SKM-1 (cell line): ENCODE measurements at regions not wholly inside any gene's neighbourhood (a gene's known extent, or its start where the extent isn't known, plus 50 kb on each side); places are given as distances from the start of the nearest gene placed in this dataset.

Experiments used
- DNase-seq: peaks from one replicate; lab custom pipeline; 2025; ENCODE audit not compliant: unreplicated experiment; lab: John Stamatoyannopoulos, UW

DNA sequence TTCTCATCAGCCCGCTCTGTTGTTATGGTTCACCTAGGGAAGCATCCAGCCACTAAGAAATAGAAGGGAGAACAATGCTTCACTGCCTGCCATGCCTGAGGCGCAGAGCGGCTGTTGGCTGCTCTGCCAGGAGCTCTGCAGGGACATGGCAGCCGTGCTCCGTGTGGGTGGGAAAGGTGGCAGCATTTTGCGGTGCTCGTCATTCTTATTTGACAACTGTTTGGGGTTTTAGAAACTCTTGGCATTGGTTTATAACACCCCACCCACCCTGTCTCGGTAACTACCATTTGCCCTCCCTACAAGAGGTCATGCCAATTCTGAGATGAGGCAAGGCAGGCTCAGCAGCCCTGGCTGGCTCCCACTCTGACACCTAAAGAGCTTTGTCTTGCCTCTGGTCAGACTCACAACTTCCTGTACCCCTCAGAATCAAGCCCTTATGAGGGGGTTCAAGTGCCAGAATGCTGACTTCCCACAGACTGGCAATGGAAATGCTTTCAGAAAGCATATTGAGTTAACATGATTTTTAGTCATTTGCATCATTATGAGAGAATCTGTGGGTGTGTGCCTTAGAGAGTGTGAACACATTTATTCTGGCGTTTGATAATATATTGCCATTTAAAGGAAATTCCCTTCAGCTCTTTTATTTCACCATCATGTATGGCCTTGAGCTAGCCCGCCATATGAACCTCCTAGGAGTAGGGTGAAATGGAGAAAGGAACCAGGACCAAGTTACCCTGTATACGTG is 288.0 kb upstream of the ANKRD55 start:
- DNase-seq = no peak

DNA sequence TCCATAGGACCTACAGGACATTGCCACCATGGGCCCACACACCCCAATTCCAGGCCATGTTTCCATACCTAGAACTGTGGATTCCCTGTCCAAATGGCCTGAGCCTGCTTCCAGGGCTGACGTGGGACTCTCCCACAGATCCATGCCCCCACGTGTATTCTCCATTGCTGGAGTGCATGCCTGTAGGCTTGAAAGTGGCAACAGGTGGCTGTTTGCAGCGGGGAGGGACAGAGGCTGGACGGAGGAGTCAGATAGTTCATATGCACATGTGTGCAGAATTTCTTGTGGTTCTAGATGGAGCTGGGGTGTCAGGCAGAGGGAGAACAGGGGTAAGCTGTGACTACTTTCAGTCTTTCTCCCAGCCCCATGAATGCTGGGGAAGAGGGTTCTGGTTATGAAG is 285.7 kb upstream of the ANKRD55 start:
- DNase-seq = no peak

DNA sequence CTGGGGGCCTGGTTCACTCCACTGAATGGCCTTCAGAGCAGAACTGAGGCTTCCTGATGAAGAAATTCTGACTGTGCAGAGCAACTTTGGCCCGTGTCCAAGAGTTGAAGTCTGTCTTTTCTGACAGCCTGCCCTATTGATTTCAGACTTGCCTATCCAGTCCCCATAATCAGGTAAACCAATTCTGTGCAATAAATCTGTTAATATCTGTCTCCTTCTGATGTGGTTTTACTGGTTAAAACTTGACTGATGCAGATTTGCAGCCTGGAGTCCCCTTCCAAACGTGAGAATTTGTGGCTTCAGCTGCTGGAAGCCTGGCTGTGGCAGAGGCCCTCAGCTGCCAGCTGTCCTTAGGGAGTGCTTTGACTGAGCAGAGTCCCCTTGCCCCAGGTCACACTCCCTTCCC is 283.9 kb upstream of the ANKRD55 start:
- peak; percentile 25 for DNase-seq

DNA sequence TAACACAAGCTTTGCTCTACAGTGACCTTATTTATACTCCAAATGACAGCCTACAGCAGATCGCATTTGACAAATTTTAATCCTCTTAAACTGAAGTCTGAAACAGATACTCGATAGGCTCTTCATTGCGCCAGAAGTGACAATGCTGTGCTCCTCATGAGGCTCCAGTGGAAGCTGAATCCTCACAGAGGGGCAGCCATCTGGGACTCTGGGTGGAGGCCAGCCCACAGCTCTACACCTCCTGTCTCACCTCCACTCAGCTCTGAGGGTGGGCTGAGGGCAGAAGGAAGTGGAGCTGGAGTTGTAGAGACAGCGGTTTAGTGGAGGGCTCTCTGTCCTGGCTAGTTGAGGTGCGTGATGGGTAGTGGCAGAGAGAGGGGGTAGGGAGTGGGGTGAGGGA is 283.3 kb upstream of the ANKRD55 start:
- no peak for DNase-seq

DNA sequence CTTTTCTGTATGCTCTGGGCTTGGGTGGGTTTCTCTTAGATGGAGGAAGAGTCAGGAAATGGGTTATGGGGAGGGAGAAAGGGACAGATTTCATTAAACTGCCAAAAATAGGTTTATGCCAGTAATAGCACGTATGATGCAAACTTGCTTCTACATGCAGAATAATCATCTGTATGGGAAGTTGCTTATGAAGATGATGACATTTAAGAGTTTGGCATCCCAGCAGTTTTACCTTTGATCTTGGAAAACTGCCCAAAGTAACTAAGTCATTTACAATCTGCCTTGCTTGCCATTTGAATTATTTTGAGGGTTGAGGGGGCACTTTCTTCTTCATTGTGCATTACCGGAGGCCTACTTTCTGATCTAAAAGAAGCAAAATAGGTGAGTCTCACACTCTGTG is 282.9 kb upstream of the ANKRD55 start:
- no peak for DNase-seq

DNA sequence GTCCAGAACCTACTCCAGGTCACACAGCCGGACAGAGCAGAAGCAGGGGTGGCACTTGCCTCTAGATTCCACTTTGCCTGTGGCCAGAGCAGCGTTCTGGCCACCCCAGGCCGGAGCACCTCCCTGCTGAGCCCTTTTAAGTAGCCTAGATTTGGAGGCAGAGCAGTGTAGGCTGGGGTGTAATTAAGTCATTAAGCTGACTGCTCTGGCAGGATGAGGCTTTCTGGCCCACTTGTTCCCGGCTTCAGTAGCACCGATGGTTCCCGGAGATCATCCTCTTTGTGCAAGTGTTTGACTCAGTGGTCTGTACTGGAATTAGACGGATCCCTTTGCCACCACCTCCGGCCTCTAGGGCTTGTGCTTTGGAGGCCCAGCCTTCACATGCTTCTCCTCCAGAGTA is 281.9 kb upstream of the ANKRD55 start:
- no peak for DNase-seq

DNA sequence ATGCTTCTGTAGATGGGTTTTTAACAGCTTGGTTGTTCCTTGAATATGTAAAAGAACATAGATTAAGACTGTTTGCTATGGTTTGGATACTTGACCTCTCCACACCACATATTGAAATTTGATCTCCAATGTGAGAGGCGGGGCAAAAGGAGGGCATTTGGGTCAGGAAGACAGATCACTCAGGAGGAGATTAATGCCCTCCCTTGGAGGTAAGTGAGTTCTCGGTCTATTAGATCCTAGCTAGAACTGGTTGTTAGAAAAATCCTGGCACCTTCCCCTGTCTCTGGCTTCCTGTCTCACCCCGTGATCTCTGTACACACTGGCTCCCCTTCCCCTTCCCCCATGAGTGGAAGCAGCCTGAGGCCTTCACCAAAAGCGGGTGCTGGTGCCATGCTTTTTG is 281.1 kb upstream of the ANKRD55 start:
- DNase-seq = no peak

DNA sequence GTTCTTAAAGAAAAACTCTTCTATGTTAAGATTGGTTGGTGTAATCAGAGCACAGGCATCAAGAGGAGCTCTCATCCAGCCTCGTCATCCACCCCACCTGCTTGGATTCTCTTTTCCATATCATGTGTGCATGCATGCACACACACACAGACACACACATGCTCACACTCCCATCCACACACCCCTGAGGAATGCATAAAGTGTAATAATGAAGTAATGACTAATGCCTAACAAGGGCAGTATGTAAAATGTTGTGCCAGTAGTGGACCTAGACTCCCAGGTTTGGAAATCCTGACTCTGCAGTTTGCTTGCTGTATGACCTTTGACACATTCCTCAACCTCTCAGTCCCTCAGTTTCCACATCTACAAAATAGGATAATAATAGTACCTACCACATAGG is 280.0 kb upstream of the ANKRD55 start:
- no peak for DNase-seq

DNA sequence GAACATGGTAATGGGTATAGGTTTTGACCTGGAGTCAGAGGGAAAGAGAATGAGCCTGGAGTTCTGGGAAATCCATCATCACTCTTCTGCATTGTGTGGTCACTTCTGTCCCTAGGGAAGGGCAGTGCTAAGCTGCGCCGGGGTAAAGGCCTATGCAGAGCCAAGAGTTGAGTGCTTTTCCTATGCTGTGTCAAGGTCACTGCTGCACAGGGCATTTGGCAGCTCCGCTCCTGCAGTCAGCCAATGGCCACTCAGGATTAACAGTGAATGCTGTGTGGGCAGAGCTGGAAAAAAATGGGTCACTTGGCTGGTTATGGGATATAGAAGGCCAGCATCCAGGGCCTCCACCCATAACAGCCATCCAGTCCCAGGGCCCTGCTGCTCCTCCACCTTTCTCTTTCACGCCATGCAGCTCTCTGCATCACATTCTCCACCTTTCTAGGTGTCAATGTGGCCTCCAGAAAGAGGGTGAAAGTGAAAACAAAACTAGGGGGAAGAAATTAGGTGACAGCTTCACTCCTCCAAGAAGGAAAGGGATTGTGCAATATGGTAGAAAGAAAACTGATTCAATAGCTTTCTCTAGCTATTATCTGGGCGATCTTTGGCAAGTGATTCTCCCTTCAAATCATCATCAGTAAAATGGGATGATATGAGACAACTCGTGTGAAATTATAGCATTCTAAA is 279.3 kb upstream of the ANKRD55 start:
- DNase-seq = no peak

DNA sequence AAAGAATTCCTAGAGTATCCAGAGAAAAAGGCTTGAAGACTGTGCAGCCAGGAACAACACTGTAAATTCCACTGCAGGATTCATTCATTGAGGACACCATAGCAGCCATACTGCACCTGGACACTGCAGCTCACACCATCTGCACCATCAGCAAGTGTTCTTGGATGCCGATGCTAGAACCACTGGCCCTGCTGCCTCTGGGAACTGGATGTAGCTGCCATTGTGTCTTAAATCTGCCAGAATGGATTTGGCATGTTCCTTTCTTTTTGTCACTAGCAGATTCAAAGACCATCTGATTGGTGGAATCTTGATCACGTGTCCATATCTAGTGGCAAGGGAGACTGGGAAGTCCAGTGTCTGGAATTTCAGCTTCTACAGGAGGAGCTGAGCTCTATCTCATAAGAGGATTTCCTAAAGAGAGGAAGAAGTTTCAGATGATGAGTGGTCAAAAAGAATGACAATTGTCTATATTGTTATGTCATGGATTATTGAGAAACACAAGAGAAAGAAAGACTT is 278.3 kb upstream of the ANKRD55 start:
- DNase-seq = no peak

DNA sequence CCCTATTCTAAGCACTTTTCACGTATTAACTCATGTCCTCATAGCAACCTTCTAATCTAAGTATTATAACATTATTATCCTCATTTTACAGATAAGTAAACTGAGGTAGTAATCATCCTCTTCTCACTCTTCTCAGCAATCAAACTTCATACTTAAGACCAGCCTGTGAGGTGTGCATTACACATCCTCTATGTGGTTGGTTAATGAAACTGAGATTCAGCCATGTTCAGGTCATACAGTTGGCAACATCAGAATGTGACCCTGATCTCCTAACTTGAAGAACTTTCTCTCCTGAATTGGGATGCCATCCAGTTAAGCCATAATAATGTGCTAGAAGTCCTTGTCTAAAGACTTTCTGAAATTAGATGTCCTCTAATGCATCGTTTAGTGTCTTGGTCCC is 275.1 kb upstream of the ANKRD55 start:
- DNase-seq = no peak

DNA sequence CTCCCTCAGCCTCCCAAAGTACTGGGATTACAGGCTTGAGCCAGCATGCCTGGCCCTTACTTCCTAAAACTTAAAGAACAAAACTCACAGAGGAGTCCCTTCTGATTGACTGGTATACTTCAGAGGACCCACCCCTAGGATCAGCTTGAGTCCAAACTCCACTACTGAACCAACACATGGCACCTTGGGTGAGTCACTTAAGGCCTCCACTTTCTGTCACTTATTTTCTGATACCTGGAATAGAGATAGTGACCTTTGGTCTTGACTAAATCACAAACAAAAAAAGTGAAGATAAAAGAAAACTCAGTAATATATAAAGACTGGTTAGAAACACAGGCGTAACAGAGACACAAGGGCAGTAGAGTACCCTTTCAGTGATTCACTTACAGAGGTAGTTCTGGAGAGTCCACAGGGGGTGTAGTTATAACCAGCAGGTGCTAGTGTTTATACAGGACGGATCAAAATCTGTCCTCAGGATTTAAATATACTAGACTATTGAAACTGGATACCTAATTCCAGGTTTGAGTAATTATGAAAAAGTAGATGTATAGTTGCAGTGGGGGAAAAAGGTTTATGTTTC is 274.3 kb upstream of the ANKRD55 start:
- DNase-seq = no peak

DNA sequence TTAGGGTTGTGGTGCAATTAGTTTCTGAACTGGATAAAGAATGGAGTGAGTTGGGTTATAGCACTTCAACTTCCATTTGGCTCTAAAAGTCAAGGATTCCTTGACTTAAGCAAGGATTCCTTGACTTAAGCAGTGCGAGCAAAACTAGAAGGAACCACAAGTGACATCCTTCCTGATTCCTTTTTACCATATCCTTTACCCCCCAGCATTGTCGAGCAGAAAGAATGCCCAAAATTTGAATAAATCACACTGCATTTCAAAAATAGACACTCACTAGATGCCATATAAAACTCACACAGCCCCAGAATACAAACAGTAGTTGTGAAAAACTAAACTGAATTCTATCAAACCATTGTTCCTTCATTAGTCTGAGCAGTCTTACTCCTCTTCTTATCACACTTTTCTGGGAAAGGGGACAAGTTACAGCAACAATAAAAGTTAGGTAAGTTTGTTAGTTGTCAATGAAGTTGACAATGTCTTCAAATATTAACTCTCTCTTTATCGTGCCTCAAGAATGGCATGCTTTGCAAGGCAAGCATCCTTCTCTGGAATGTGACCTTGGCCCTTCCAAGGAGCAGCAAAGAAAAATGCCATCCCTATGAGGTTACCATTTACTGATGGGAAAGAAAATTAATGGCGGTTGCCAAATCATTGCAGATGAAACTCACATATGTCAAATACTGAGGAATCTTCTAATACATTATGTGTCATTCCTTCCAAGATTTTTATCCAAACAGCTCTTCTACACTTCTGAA is 273.3 kb upstream of the ANKRD55 start:
- DNase-seq = no peak

DNA sequence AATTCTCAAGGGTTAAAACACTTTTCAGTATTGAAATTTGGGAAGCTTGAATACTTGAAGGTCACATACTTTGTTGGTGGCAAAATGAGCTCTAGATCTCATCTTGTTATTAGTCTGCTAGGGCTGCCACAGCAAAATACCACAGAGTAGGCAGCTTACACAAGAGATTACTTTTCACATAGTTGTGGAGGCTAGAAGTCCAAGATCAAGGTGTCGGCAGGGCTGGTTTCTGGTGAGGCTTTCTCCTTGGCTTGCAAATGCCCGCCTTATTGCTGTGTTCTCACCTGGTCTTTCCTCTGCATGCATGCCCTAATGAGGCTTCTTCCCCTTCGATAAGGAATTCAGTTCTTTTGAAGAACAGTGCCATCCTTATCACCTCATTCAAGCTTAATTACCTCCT is 270.8 kb upstream of the ANKRD55 start:
- no peak for DNase-seq

DNA sequence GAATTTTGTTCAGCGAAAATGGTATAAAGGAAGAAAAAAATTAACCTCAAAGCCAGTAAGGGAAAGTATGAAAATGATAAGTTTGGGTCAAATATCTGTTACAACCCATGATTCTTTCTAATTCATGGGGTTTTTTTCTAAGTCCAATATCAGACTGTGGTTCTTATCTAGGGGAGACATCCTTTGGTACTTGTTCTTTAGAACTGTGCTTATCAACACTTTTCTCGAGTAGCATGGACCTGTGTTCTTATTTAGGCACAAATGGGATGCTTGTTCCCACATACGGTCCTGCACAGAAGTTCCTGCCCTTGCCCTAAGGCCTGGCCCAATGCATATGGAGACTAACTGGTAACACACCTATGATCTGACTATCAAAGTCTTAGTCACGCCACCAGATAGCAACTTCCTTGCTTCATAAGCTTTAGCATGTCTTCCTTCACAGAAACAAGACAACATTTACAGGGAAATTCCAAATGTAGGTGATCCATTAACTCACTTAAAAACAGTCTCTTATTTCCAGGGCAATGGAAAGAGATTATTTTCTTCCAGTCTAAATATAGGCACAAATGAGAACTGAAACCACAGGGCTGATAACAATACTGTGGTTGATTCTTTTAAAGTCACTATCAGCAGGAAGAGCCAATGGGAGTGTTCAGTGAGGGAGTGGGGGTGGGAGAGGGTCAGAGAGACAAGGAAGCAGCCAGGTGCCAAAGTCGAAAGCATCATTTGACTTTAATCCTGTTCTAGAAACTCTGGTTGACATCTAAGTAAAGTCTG is 268.8 kb upstream of the ANKRD55 start:
- no peak for DNase-seq

DNA sequence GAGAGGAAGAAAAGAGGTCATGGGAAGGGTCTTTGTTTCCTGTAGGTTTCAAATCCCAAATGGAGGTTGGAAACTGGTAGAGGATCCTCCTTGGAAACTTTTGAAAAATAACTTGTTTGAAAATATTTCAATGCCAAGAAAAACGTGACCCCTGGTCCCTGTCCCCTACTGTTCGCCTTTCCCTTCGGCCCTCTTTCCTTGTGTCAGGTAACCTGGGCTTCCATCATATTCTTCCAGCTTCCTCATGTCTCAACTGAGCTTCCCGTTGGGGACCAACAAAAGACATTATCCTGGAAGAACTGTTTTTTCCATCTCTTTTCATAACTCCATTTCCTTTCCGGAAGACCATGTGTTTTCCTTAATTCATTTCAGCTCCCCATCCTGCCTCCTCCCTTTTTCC is 266.8 kb upstream of the ANKRD55 start:
- DNase-seq = no peak

DNA sequence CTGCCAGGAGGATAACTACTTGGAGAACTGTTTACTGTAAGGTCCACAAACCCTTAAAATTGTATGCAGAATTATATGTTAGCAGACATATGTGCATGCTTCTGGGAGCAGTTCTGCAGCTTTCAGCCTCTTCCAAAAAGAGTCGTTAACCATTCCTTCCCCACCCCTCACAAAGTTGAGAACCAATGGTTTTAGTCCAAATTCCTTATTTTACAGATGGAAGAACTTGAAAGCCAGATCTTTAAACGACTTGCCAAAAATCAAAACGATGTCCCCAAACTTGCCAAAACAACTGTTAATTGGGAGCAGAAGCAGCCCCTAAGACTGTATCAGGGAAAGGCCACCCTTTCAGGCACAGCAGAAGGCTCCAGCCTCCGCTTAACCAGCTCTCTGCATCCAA is 266.4 kb upstream of the ANKRD55 start:
- no peak for DNase-seq

DNA sequence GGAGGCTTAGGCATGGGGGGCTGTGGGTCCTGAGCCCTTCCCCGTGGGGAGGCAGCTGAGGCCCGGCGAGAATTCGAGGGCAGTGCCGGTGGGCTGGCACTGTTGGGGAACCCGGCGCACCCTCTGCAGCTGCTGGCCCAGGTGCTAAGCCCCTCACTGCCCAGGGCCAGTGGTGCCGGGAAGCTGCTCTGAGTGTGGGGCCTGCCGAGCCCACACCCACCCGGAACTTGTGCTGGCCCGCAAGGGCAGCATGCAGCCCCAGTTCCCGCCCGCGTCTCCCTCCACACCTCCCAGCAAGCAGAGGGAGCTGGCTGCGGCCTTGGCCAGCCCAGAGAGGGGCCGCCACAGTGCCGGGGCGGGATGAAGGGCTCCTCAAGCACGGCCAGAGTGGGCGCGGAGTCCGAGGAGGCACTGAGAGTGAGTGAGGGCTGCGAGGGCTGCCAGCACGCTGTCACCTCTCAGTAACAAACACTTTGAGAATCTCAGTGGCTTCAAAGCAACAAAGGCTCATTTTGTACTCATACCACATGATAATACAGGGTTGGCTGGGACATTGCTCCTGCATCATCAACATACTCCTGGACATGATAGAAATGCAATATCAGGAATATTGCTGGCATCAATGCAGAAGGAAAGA is 265.7 kb upstream of the ANKRD55 start:
- DNase-seq = no peak

DNA sequence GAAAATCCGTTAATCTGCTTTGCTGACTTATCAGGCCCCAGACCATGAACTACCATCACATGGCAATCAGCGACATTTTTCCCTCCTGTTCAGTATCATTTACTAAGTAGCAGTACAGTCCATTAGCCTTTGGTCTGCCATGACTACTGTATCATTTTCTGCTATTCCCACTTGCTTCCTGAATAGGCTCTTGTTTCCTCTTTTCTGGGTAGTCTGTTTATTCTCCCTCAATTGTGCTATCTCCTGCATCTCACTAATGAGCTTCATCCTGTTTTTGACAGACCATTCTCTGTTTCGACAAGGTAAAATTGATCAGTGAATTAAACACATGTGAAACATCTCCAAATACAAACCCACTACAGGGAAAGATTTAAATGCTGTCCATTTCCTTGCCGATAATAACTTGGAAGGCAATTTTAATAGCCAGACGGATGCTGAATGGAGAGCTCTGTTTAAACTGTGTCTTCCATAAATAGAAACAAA is 263.5 kb upstream of the ANKRD55 start:
- no peak for DNase-seq

DNA sequence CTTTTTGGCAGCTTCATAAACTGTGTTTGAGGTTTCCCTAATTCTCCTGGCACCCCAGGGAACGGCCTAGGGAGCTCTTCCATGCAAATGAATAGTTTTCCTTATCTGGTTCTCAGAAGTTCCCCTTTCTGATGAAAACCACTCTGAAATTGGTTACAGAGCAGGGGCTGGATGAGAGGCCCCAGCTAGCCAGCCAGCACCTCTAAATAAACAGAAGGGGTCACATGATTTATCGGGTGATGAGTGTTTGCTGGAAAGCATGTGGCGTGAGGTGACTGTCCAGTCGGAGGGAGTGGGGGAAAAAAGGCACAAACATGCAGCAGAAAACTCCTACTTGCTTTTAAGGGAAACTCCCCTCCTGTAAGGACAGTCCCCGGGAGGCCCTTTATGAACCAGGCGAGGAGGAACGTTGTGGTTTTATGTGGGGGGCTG is 261.2 kb upstream of the ANKRD55 start:
- no peak for DNase-seq
